ENCODE measurements at regions not wholly inside any gene's neighbourhood (a gene's known extent, or its start where the extent isn't known, plus 50 kb on each side); places are given as distances from the start of the nearest gene placed in this dataset.

DNA sequence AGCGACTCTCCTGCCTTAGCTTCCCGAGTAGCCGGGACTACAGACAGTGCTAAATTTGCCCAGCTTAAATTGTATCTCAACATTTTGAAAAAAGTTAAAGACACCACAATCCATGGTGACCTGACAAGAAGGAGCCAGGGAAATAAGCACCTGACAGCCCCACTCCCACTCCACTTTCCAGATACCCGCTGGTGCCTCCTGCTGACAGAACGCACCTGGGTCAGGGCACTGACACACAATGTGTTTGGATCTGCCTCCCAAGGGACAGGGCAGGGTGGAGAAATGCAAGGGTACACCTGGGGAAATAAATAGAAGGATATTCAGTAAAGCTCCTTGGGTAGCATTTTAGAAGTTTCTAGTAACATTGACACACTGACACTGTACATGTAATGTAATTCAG is 58.9 kb upstream of the OPN4 start:
- H3K9ac ChIP-seq = no peak overlapping the region
- H3K27ac ChIP-seq = no peak overlapping the region
- no peaks in the 10 kb centered on the region for H3K36me3 ChIP-seq (ENCODE audit: insufficient read depth)
- no peaks in the 10 kb centered on the region for H3K27me3 ChIP-seq (ENCODE audit: insufficient read depth, low read depth)
- no peak overlapping the region for H3K4me3 ChIP-seq (IDR thresholded peaks at IDR 0.05; ENCODE audit: insufficient read depth, low read depth, low read length)
- TF ChIP-seq, protein P1, sequence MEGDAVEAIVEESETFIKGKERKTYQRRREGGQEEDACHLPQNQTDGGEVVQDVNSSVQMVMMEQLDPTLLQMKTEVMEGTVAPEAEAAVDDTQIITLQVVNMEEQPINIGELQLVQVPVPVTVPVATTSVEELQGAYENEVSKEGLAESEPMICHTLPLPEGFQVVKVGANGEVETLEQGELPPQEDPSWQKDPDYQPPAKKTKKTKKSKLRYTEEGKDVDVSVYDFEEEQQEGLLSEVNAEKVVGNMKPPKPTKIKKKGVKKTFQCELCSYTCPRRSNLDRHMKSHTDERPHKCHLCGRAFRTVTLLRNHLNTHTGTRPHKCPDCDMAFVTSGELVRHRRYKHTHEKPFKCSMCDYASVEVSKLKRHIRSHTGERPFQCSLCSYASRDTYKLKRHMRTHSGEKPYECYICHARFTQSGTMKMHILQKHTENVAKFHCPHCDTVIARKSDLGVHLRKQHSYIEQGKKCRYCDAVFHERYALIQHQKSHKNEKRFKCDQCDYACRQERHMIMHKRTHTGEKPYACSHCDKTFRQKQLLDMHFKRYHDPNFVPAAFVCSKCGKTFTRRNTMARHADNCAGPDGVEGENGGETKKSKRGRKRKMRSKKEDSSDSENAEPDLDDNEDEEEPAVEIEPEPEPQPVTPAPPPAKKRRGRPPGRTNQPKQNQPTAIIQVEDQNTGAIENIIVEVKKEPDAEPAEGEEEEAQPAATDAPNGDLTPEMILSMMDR (conservative IDR thresholded peaks at IDR 0.05; ENCODE audit: low read depth, low read length) = no peak
- no peak overlapping the region for H2AFZ ChIP-seq (ENCODE audit: low read depth)
- H3K79me2 ChIP-seq (ENCODE audit: insufficient read depth, low read depth) = no peaks in the 10 kb centered on the region
- no peaks in the 10 kb centered on the region for H4K20me1 ChIP-seq (ENCODE audit: insufficient read depth)
- no peak overlapping the region for H3K4me2 ChIP-seq
- no peaks in the 10 kb centered on the region for H3K4me1 ChIP-seq (ENCODE audit: low read depth, poor library complexity, severe bottlenecking)

DNA sequence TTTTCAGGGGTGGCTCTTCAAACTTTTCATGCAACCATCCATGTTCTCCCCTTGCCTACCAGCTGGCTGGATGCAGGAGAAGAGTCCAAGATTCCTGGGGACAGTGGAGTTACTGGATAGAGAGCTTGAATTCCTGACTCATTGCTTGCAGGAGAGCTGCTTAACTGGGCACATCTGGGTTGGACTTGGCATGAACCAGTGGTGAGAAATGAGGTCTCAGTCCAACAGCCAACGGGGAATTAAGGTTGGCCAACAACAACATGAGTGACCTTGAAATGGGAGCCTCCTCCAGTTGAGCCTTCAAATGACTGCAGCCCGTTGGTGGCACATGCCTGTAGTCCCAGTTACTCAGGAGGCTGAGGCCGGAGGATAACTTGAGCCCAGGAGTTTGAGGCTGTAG is 58.1 kb upstream of the OPN4 start:
- H3K4me2 ChIP-seq = no peak overlapping the region
- H3K4me1 ChIP-seq (ENCODE audit: low read depth, poor library complexity, severe bottlenecking) = no peaks in the 10 kb centered on the region
- H3K36me3 ChIP-seq (ENCODE audit: insufficient read depth) = no peaks in the 10 kb centered on the region
- H3K9ac ChIP-seq = no peak overlapping the region
- H4K20me1 ChIP-seq (ENCODE audit: insufficient read depth) = no peaks in the 10 kb centered on the region
- H3K27me3 ChIP-seq (ENCODE audit: insufficient read depth, low read depth) = no peaks in the 10 kb centered on the region
- TF ChIP-seq, protein P1 (conservative IDR thresholded peaks at IDR 0.05; ENCODE audit: low read depth, low read length) = no peak
- no peak overlapping the region for H2AFZ ChIP-seq (ENCODE audit: low read depth)
- H3K27ac ChIP-seq = no peak overlapping the region
- no peak overlapping the region for H3K4me3 ChIP-seq (IDR thresholded peaks at IDR 0.05; ENCODE audit: insufficient read depth, low read depth, low read length)
- no peaks in the 10 kb centered on the region for H3K79me2 ChIP-seq (ENCODE audit: insufficient read depth, low read depth)

DNA sequence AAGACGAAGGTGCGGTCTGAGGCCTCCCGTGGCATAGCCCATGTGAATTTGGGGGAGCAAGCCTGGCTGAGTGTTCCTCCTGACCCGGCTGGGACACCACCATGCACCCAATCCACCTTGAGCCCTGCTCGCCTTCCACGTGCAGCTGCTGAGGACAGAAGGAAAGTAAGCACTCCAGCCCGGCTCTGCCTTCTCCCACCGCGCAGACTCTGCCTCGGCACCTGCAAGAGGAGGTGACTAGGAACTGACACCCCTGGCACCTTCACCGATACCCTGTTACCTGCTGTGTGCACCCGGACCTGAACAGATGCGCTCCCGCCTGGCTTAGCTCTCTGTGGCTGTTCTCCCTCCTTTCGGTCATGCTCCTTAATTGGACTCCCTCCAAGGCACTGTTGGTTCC is 57.0 kb upstream of the OPN4 start:
- Histone ChIP-seq H3K27me3 (ENCODE audit: insufficient read depth, low read depth) (no peaks in the 10 kb centered on the region), H3K79me2 (ENCODE audit: insufficient read depth, low read depth) (no peaks in the 10 kb centered on the region), H4K20me1 (ENCODE audit: insufficient read depth) (no peaks in the 10 kb centered on the region), H3K27ac (no peak overlapping the region), H3K4me1 (ENCODE audit: low read depth, poor library complexity, severe bottlenecking) (no peaks in the 10 kb centered on the region), H3K36me3 (ENCODE audit: insufficient read depth) (no peaks in the 10 kb centered on the region), H2AFZ (ENCODE audit: low read depth) (no peak overlapping the region), H3K9ac (no peak overlapping the region), H3K4me3 (IDR thresholded peaks at IDR 0.05; ENCODE audit: insufficient read depth, low read depth, low read length) (no peak overlapping the region), H3K4me2 (no peak overlapping the region)
- TF ChIP-seq, protein P1 (conservative IDR thresholded peaks at IDR 0.05; ENCODE audit: low read depth, low read length) = no peak

DNA sequence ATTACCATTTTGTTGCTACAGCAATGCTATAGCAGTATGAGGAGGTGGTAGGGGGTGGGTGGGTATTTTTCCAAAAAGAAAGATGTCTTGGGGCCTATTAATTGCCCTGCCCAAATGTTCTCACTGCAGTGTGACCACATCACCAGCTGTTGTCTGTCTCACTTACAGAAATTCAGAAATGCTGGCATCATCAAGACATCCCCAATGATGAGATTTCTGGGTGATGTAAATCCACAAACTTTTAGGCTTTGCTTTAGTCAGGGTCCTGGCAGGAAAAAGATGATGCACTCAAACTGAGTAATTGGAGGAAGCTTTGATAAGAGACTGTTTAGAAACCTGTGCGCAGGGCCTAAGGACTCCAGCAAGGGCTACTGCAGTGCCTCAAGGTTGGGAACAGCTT is 56.2 kb upstream of the OPN4 start:
- no peak overlapping the region for H2AFZ ChIP-seq (ENCODE audit: low read depth)
- H3K4me3 ChIP-seq (IDR thresholded peaks at IDR 0.05; ENCODE audit: insufficient read depth, low read depth, low read length) = no peak overlapping the region
- no peaks in the 10 kb centered on the region for H3K27me3 ChIP-seq (ENCODE audit: insufficient read depth, low read depth)
- H3K4me1 ChIP-seq (ENCODE audit: low read depth, poor library complexity, severe bottlenecking) = no peaks in the 10 kb centered on the region
- no peaks in the 10 kb centered on the region for H4K20me1 ChIP-seq (ENCODE audit: insufficient read depth)
- H3K27ac ChIP-seq = no peak overlapping the region
- H3K9ac ChIP-seq = no peak overlapping the region
- no peak overlapping the region for H3K4me2 ChIP-seq
- no peaks in the 10 kb centered on the region for H3K36me3 ChIP-seq (ENCODE audit: insufficient read depth)
- no peaks in the 10 kb centered on the region for H3K79me2 ChIP-seq (ENCODE audit: insufficient read depth, low read depth)
- TF ChIP-seq, protein P1 (conservative IDR thresholded peaks at IDR 0.05; ENCODE audit: low read depth, low read length) = no peak

DNA sequence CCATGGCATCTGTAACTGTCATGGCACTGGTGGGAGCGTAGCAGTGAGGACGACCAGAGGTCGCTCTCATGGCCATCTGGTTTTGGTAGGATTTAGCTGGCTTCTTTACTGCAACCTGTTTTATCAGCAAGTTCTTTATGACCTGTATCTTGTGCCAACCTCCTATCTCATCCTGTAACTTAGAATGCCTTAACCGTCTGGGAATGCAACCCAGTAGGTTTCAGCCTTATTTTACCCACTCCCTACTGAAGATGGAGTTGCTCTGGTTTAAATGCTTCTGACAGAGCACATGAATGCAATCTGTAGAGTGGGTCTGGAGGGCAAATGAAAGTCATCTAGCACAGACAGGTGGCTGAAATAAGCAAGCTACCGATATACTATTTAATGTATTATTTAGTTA is 55.3 kb upstream of the OPN4 start:
- no peaks in the 10 kb centered on the region for H3K79me2 ChIP-seq (ENCODE audit: insufficient read depth, low read depth)
- H3K4me2 ChIP-seq = no peak overlapping the region
- TF ChIP-seq, protein P1 (conservative IDR thresholded peaks at IDR 0.05; ENCODE audit: low read depth, low read length) = no peak
- no peak overlapping the region for H3K27ac ChIP-seq
- no peaks in the 10 kb centered on the region for H4K20me1 ChIP-seq (ENCODE audit: insufficient read depth)
- no peaks in the 10 kb centered on the region for H3K4me1 ChIP-seq (ENCODE audit: low read depth, poor library complexity, severe bottlenecking)
- no peak overlapping the region for H3K4me3 ChIP-seq (IDR thresholded peaks at IDR 0.05; ENCODE audit: insufficient read depth, low read depth, low read length)
- H3K27me3 ChIP-seq (ENCODE audit: insufficient read depth, low read depth) = no peaks in the 10 kb centered on the region
- no peak overlapping the region for H2AFZ ChIP-seq (ENCODE audit: low read depth)
- H3K36me3 ChIP-seq (ENCODE audit: insufficient read depth) = no peaks in the 10 kb centered on the region
- H3K9ac ChIP-seq = no peak overlapping the region
